NCI-H2171 (cell line): ENCODE measurements at regions not wholly inside any gene's neighbourhood (a gene's known extent, or its start where the extent isn't known, plus 50 kb on each side); places are given as distances from the start of the nearest gene placed in this dataset.

ENCODE experiments used
- DNase-seq: peaks from one replicate; lab custom pipeline; 2025; lab: John Stamatoyannopoulos, UW

DNA sequence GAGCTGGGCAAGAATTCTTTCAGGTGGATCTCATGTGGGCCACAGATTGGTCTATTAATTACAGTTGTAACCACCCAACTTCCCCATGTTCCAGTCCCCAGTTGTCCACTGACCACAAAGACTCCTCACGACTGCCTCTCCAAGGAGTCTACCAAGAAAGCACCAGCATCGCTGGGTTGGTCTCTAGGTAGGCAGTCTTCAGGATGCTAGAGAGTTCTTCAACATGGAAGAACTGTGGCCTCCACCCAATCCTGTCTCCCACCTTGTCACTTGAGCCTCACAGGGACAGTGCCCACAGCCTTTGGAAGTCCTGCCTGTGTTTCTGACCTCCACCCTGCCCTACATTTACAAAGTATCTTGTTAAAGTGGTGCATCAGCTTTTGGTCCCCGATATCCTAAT, 184.7 kb upstream of the FN1 start:
- DNase-seq, result no peak

DNA sequence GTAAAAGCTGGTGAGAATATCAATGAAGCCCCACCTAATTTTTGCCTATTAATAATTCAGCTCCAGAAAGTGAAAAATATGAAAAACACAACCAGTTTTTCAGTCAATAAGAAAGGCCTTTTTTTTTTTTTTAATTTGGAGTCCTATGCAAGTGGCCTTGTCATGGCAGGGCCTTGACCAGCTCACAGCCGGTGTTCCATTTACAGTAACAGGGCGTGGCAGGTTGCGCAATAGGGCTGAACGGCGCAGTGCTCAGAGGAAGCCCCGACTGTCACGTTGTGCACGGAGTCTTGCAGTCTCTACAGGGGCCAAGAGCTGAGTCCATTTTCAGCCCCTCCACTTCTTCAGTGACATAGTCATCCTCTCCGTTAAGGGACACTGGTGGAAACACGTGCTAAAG, 184.1 kb upstream of the FN1 start:
- peak; percentile 51 for DNase-seq

DNA sequence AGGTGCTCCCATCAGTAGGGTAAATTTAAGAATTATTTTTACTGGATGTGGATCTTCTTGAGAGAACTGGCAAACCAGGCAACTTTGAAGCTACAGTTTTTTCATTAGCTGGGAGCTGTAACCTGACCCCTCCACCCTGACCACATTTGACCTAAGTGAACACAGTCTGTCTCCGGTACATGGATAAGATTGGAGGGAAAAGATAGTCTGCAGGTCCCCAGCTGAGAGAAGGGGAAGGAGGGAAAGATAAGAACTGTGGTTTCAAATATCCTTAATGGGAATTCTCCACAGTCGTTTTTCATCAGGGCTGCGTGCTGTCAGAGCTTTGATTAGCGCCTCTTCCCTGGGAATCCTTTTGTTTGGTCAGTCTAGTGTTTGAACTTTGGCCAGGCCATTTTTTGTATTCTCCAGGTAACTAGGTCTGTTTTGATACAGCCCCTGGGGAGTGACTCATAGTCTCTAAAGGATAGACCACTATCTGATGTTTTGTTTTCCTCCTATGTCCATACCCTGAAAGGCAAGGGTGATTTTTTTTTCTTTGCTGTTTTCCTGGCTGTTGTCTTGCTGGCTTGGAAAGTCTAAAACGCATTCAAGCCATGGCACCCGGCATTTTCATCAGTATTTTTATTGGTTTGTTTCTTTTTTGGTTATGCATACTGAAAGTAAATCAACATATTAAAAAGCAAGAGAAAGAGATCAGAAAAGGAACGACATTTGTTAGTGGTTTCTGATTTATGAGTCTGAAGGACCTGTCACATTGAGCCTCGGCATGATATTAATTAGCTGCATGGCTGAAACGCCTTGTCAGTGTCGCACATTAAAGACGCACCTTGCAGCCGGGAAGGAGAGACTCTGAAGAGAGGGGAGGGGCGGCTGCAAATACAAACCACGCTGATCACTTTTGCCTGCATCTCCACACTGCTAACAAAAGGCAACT, 183.4 kb upstream of the FN1 start:
- DNase-seq, result peak; percentile 89

DNA sequence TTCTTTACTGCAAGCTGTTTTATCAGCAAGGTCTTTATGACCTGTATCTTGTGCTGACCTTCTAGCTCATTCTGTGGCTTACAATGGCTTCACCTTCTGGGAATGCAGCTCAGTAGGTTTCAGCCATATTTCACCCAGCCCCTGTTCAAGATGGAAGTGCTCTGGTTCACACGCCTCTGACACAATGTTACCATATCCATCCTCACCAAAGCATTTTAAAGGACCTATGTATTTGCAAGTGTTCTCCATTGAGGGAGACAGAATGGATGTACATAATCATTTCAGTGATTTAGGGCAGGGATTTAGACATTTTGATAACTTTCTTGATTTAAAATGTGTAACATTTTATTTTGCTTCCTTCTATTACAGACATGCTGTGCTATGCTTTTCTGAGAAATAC, 182.3 kb upstream of the FN1 start:
- DNase-seq, result no peak

DNA sequence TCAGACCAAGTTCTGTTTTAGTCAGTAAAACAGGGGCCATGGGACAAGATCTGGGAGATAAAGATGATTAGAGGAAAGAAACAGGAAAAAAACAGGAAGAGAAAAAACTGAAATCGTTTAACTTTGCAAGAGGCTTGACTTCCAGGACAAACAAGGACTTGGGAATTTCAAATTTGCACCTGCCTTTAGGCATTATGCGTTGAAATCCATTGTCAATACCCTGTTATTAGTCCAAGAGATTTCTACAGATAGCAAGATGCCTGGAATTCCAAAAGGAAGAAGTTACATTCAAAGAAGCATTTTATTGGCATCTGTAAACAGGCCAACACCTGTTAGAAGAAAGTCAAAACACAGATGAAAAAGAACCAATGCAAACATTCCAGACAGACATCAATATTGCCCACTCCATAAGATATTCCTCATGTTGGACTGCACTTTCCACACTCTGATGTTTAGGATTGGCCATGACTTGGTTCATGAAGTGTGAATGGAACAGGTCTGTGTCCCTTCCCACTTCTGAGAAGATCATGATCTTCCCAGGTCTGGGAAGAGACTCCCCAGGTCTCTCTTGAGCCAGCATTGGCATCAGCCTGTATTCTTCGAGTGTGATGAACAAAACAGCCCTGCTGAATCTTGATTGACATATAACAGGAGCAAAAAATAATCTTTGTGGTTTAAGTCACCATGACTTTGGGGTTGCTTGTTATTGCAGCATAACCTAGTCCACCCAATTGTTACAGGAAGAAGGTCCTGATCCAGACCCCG, 181.4 kb upstream of the FN1 start:
- DNase-seq, result no peak

DNA sequence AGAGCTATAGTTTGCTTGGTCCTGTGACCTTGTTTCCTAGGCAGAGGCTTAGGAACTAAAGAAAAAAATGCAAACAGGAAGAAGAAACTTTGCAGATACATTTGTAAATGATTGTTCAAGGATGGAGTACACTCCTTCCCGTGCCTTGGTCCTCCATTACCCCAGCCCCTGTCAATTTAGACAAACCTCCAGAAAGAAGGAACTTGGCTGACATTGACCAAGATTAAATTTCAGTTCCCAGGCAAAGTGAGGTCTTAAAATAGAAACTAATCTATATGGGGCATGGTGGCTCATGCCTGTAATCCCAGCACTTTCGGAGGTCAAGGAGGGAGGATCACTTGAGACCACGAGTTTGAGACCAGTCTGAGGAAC, 179.9 kb upstream of the FN1 start:
- DNase-seq, result no peak

DNA sequence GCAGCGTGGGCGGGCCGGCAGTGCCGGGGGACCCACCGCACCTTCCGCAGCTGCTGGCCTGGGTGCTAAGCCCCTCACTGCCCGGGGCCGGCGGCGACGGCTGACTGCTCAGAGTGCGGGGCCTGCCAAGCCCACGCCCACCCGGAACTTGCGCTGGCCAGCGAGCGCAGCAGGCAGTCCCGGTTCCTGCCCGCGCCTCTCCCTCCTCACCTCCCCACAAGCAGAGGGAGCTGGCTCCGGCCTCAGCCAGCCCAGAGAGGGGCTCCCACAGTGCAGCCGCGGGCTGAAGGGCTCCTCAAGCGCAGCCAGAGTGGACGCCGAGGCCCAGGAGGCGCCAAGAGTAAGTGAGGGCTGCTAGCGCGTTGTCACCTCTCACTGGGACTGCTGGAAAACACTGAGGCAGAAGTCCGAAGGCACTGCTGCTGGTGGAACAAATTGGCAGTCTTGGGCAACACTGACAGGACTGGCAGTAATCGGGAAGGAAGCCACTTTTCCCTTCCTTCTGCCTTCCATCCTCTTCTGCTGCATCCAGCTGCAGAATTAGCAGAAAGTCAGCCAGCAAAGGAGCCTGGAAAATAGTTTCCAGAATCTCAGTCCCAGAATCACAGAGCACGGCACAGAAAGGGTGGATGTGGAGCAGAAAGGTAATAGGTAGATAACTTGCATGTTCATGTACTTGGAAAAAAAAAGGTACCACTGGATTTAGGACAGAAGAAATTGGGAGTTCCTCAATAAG, 179.4 kb upstream of the FN1 start:
- DNase-seq, result no peak

DNA sequence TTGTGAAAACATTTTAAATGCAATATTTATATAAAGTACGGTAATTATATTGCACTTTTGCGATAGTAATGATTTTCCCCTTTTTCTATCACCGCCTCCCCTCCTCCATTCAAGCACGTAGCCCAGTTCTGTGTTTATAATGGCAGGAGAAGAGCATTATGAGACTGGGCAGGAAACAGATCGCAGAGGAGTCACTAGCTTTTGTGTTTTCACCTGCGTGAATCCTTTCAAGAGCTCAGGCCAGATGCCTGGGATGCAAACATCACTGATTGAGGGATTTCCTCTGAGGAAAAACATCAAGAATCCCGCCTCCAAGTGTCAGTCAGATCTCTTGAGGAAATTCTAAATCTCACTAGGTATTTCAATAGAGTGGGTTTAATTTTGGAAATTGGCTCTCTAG, 178.4 kb upstream of the FN1 start:
- DNase-seq, result no peak

DNA sequence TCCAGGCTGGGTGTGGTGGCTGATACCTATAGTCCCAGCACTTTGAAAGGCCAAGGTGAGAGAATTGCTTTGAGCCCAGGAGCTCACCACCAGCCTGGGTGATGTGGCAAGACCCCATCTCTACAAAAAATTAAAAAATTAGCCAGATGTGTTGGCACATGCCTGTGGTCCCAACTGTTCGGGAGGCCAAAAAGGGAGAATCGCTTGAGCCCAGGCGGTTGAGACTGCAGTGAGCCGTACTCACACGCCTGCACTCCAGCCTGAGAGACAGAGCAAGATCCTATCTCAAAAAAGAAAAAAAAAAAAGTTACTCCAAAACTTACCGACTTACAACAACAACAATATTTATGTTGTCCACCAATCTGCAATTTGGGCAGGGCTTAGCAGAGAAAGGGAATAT, 178.0 kb upstream of the FN1 start:
- no peak for DNase-seq

DNA sequence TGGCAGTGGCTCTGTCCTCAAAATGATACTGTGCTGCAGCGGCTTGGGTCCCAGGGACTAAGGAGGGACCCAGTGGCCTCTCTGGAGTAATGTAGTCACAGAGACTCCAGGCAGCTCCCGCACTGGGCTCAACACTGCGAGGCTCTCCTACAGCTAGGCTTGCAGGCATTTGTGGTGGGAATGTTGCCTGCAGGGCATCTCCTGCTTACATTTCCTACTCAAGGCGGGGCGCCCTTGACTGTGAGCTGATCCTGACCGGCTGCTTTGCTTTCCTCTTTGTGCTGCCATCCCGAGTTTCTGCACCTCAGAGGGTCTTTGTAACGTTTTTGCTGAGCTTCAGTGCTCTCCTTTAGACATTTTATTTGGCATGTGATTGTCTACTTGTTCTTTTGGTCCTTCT, 177.4 kb upstream of the FN1 start:
- no peak for DNase-seq

DNA sequence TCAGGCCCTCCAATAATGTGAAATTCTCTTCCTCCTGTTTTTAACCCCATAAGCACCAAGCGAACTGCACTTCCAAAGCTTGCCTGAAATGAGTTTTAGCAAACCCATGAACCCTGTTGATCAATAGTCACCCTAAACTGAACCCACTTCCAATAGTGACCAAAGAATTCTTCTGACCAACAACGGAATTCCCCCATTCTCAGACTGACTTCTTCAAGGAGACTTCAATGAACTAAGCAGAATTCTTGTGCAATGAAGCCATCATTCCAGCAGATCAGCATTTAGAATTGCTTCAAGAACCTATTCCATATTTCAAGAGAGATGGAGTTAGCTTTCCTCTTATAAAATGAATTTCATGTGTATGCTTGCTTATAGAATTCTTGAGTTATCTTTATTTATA, 176.9 kb upstream of the FN1 start:
- DNase-seq, result no peak

DNA sequence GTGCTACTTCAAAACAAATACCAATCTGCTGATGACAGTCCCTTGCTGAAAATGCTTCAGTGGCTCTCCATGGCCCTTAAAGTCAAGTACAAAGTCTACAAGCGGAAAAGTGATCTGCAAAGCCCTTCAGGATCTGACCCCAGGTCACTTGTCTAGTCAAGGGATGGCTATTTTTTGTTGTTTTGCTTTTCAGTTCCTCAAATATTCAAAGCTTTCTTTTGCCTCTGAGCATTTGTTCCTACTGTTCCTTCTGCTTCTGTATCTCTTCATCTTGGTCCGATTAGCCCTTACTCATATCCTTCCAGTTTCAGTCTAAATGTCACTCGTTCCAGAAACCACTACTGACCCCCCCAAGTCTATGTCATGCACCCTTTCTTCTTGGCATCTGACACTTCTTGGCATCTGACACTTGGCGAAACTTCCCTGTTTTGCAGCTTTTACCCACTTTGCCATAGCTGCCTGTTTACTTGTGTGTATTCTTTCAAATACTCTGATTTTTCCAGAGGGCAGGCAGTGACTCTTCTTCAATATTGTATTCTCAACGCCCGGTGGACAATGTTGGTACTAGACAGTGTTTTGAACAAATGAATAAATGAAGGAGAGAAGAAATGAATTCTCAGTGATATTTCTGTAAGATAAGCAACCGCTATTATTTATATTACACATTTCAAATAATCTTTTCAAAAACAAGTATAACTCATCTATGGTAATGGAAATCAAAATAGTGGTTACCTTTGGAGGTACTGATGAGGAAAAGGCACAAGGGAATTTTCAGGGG, 175.9 kb upstream of the FN1 start:
- no peak for DNase-seq

DNA sequence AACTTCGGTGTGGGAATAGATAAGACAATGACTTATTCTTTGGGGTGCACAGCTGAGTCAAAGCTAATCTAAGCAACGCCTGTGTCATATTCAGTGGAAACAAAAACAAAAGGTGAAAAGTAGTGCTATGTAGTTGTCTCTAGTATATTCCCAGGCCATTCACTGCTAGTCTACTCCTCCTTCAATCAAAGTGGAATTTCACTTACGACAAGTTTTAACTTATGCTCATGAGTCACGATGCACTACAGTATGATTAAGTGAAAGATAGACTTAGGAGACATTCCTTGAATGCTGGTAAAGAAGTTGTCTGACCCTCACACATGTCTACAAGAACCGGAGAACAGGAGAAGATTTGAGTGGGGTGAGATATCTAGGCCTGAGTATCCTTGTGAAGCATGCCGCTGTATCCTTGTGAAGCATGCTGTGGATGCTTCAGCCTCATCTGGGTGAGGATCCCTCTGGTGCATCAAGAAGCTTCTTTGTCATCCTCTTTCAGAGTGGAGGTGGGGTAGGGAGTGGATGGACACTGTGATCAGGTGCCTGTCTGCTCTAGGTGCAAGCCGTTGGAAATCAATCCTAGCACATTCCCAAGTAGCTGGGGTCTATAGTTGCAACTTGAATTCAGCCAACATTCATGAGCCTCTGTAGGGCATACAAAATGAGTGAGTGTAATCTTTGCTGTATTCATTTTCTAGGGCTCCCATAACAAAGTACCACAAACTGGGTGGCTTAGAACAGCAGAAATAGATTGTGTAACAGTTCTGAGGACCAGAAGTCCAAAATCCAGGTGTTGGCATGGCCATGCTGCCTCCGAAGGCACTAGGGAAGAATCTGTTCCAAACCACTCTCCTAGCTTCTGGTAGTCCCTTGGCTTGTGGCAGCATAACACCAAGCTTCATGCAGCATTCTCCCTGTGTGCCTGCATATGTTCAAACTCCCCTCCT, 173.5 kb upstream of the FN1 start:
- DNase-seq, result no peak

DNA sequence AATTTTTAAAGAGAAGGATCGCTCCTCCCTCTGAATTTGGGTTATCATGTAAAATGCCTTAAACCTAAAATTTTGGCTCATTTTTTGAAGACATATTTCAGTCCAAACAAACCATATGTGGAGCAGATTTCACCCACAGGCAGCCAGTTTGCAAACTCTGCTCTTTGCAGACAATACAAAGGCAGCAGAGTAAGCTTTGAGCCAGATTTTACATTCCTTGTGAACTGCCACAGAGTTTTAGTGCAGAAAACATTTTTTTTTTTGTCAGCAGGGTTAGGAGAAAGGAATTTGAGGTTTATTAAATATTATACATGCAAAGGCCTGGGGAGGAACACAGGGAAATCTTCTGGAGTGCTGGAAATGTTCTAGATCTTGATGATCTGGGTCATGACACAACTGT, 171.9 kb upstream of the FN1 start:
- DNase-seq, result no peak

DNA sequence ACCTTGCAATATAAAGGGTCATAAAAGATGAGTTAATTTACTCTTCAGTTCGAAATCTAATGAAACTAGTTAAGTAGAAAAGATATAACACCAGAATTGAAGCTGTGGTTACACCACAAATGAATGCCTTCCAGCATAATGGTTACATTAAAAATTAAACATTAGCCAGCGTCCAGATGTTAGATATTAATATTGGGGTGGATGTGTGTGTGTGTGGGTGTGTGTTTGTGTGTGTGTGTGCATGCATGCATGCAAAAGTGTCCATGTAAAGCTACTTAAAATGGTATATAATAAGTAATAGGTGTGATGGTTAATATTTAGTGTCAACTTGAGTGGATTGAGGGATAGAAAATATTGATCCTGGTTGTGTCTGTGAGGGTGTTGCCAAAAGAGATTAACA, 170.4 kb upstream of the FN1 start:
- no peak for DNase-seq

DNA sequence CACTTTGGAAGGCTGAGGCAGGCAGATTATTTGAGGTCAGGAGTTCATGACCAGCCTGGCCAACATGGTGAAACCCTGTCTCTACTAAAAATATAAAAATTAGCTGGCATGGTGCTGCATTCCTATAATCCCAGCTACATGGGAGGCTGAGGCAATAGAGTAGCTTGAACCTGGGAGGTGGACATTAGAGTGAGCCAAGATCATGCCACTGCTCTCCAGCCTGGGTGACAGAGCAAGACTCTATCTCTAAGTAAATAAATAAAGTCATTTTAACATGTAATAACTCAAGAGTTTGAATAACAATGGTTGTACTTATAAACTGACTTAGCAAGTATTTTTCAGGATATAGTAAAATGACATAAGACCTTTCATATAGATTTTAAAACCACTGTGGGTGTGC, 169.3 kb upstream of the FN1 start:
- no peak for DNase-seq

DNA sequence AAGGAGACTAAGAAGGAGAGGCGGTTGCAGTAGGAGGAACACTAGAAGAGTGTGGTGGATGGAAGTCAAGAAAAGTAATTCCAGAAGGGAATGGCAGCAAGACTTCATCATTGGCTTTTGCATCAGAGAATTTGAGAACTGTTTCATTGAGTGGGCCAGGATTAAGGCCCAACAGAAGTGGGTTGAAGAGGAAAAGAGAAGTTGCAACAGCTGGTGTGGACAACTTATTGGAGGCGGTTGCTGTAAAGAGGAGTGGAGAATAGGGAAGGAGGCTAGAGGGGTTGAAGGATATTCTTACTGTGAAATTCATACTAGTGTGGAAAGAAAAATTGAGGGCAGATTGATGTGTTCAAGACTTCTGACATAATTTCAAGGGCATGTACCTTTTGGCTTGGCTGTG, 168.7 kb upstream of the FN1 start:
- DNase-seq, result no peak

DNA sequence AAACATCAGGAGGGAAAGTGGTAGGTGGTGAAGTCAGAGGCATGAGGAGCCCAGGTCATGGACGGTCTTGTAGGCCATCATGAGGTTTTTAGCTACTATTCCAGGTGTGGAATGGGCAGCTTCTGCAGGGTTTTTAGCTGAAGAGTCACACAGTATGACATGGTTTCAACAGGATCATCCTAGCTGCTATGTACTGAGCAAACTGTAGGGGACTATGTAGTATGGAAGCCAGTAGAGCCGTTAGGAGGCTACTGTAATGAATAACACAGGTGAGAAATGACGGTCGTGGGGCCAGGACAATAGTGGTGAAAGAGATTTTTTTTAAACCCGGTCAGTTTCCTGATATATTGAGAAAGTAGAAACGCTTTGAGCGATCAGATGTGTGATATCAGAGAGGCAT, 167.6 kb upstream of the FN1 start:
- DNase-seq, result no peak

DNA sequence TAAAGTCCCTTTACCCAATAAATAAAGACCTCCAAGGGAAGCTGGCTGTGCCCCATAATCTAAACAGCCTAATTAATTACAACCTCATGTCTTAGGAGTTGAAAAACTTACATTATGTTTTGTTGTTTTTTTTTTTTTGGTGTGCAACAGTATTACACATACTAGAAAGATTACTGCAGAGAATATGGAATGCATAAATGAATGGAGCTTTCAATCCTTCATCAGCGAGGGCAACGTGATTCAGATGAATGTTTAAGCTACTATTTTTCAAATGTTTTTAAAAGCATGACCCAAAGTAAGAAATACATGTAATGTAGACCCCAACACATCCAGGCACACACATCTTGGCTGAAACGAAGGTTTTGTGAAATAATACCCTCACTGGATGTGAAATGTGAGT, 167.1 kb upstream of the FN1 start:
- DNase-seq, result no peak

DNA sequence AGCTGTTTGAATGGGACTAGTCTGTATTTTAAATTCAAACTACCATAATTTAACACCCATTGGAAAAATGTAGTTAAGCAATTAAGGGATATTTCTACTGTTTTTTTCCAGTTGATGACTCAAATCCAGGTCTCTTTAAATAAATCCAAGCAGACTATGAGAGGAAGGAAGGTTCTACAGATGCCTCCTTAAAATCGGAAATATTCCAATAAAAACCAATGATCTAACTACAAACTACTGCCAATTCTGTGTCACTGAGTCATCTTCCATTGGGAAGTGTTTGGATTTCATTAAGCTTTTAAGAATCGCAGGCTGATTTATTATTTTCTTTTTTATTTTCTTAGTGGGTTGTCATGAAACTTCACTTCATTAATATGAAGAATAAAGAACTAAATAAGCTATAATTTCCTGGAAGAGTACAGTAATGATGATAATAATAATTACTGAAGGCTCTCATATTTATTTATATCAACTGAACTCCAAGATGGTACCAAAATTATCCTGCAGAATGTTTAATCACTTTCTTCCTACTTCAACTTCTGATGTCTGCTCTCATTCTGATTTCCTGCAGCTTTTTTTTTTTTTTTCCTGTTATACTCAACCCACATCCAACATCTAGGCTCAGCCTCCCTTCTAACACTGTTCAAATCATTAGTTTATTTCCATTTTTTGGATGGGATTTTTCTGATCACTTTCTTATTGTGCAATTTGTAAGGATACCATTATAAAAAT, 166.3 kb upstream of the FN1 start:
- no peak for DNase-seq
